ENCODE measurements at regions not wholly inside any gene's neighbourhood (a gene's known extent, or its start where the extent isn't known, plus 50 kb on each side); places are given as distances from the start of the nearest gene placed in this dataset.

DNA sequence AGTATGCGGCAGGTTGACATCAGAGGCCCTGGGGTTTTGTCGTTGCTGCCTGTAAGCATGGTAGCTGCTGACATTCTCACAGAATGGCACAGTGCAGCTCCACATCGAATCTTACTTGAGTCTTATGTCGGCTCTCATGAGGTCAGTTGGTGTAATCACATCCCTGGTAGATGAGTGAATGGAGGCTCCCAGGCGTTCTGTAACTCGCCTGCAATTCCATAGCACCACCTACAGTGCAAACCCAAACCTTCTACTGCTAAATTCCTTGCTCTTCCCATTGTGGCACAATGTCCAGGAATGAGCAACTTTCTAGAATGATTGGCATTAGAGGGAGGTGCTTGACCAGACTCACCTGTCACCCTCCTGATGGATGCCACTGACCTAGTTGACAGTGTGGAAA is 578.4 kb downstream of the CCDC171 start:
- Histone ChIP-seq H3K4me3 (replicated peaks in 1 of 2; ENCODE audit: low read depth in 1 of 2, low read length in 2 of 2) (no peak overlapping the region), H3K27ac (ENCODE audit: low read depth, low read length) (no peak overlapping the region), H3K4me1 (ENCODE audit: control insufficient read depth in 1 of 2, insufficient read depth in 2 of 2, low read length in 2 of 2) (peaks cover 0 to 14% of the 10 kb centered on the region in 2 experiments; a peak in 2 of 4 replicates), H3K27me3 (ENCODE audit: insufficient read depth, low read length) (no peaks in the 10 kb centered on the region), H2AFZ (ENCODE audit: low read depth, low read length, poor library complexity, severe bottlenecking) (no peak overlapping the region), H3K9me3 (ENCODE audit: control insufficient read depth in 1 of 2, insufficient read depth in 1 of 2, low read depth in 1 of 2, low read length in 2 of 2) (no peaks in the 10 kb centered on the region), H3K9ac (ENCODE audit: low read length) (no peak overlapping the region), H3K9me2 (ENCODE audit: insufficient read depth) (no peaks in the 10 kb centered on the region), H3K79me2 (ENCODE audit: insufficient read depth, low read length) (no peaks in the 10 kb centered on the region), H4K20me1 (ENCODE audit: insufficient read depth) (no peaks in the 10 kb centered on the region), H3K36me3 (ENCODE audit: control insufficient read depth in 1 of 2, insufficient read depth in 2 of 2, low read length in 2 of 2) (no peaks in the 10 kb centered on the region), H3K4me2 (ENCODE audit: low read length) (no peak overlapping the region)
- no peak for ATAC-seq
- no peak for DNase-seq (ENCODE audit: low read depth, low spot score)
- CTCF ChIA-PET, result no interaction called here
- TF ChIP-seq JUND (IDR thresholded peaks at IDR 0.05), result no peak
- no peak for TF ChIP-seq FOSL1 (IDR thresholded peaks at IDR 0.05; ENCODE audit: low read depth)
- TF ChIP-seq, protein P1, sequence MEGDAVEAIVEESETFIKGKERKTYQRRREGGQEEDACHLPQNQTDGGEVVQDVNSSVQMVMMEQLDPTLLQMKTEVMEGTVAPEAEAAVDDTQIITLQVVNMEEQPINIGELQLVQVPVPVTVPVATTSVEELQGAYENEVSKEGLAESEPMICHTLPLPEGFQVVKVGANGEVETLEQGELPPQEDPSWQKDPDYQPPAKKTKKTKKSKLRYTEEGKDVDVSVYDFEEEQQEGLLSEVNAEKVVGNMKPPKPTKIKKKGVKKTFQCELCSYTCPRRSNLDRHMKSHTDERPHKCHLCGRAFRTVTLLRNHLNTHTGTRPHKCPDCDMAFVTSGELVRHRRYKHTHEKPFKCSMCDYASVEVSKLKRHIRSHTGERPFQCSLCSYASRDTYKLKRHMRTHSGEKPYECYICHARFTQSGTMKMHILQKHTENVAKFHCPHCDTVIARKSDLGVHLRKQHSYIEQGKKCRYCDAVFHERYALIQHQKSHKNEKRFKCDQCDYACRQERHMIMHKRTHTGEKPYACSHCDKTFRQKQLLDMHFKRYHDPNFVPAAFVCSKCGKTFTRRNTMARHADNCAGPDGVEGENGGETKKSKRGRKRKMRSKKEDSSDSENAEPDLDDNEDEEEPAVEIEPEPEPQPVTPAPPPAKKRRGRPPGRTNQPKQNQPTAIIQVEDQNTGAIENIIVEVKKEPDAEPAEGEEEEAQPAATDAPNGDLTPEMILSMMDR (IDR thresholded peaks at IDR 0.05 in 2 of 3, conservative IDR thresholded peaks at IDR 0.05 in 1 of 3; ENCODE audit: borderline replicate concordance in 1 of 3, insufficient read depth in 1 of 3, low read depth in 2 of 3, low read length in 2 of 3), result peak; percentile 6 to 32 (median 27); a peak in 3 of 6 replicates
- no peak for TF ChIP-seq EZH2 (IDR thresholded peaks at IDR 0.05)
- TF ChIP-seq SP1 (IDR thresholded peaks at IDR 0.05; ENCODE audit: low read depth), result no peak
- no peak for TF ChIP-seq CEBPB (IDR thresholded peaks at IDR 0.05; ENCODE audit: low read depth)
- no peak for TF ChIP-seq EZH2phosphoT487 (IDR thresholded peaks at IDR 0.05; ENCODE audit: borderline replicate concordance)
- peak; percentile 42 for TF ChIP-seq RAD21 (IDR thresholded peaks at IDR 0.05; ENCODE audit: low read depth)
- no peak for TF ChIP-seq CBX3 (IDR thresholded peaks at IDR 0.05; ENCODE audit: low read depth)
- TF ChIP-seq POLR2A (IDR thresholded peaks at IDR 0.05; ENCODE audit: borderline replicate concordance, extremely low read depth, insufficient read depth, insufficient read length), result no peak
- no peak for TF ChIP-seq ZFX (IDR thresholded peaks at IDR 0.05)
- intact Hi-C loops (cut with micrococcal nuclease), result loop anchor here (5.0 kb wide), 2 partner anchors 84 to 294 kb away; no protein-coding TSS in a partner anchor
- POLR2A ChIA-PET, result no interaction called here
- BruUV-seq (replicated peaks), result no TSS peak
- RAD21 ChIA-PET (ENCODE audit: low non-redundant PET in 1 of 2, low total read pairs in 2 of 2, uncharacterized antibody in 2 of 2, unreplicated experiment in 2 of 2), result no interaction called here
